ENCODE measurements at regions not wholly inside any gene's neighbourhood (a gene's known extent, or its start where the extent isn't known, plus 50 kb on each side); places are given as distances from the start of the nearest gene placed in this dataset.

DNA sequence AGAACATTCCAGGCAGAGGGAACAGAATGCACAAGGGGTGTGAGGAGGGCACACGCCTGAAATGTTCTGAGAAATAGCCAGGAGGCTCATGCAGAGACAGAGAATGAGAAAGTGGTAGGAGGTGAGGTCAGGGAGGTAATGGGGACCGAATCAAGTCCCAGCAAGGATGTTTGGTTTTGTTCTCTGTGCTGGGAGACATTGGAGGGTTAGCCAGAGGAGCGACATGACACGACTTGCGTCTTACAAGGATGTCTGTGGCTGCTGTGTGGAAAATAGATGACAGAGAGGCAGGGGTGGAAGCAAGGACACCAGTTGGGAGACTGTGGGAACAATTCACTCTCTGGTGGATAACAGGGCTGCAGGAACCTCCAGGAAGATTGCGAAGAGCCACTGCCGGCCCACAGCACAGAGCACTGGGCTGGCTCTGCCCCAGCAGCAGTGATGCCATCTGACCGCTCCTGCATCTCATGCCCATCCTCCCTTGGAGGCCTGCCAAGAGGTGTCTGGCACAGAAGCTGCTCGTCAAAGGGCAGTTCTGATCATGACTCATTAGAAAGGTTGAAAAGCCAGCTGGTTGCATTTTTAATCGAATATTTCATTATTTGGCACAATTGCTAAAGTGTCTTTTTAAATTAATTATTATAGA lies 57.7 kb upstream of the CD83 start:
- no peak for TF ChIP-seq FOXP2 (optimal IDR thresholded peaks at IDR 0.05; ENCODE audit: control extremely low read depth, extremely low read length, insufficient read depth)
- Histone ChIP-seq H3K9ac (ENCODE audit: insufficient read length) (no peak overlapping the region), H3K36me3 (ENCODE audit: insufficient read depth, low read length) (no peaks in the 10 kb centered on the region), H3K9me3 (ENCODE audit: low read depth, low read length) (no peaks in the 10 kb centered on the region; the same call in 1 of the 2 replicates), H3K27ac (no peak overlapping the region), H3K4me3 (no peak overlapping the region)
- DNase-seq (ENCODE audit: low read depth, low spot score), result no peak

DNA sequence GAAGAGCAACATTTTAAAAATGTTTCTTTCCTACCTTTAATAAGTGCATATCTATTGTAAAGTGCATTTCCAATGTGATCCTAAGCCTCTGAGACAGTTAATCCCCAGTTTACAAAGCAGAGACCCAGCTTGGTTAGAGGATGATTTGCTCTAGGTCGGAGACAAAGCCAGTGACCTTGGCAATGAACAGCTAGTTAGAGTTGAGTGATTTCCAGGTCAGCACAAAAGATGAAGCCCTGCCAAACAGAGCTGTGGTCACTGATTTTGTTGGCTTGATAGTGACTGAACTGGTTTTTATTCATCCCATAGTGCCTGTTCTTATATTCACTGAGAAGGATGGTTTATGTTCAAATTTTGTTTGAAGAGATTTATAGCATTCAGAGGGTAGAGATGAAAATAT lies 56.6 kb upstream of the CD83 start:
- H3K9me3 ChIP-seq (ENCODE audit: low read depth, low read length), result no peaks in the 10 kb centered on the region; the same call in 1 of the 2 replicates
- no peak overlapping the region for H3K27ac ChIP-seq
- no peaks in the 10 kb centered on the region for H3K36me3 ChIP-seq (ENCODE audit: insufficient read depth, low read length)
- no peak for DNase-seq (ENCODE audit: low read depth, low spot score)
- H3K4me3 ChIP-seq, result no peak overlapping the region
- TF ChIP-seq FOXP2 (optimal IDR thresholded peaks at IDR 0.05; ENCODE audit: control extremely low read depth, extremely low read length, insufficient read depth), result no peak
- no peak for TF ChIP-seq EZH2 (IDR thresholded peaks at IDR 0.05)
- no peak for TF ChIP-seq POLR2AphosphoS5 (IDR thresholded peaks at IDR 0.05; ENCODE audit: borderline replicate concordance, low read depth, low read length)
- no peak overlapping the region for H3K9ac ChIP-seq (ENCODE audit: insufficient read length)

DNA sequence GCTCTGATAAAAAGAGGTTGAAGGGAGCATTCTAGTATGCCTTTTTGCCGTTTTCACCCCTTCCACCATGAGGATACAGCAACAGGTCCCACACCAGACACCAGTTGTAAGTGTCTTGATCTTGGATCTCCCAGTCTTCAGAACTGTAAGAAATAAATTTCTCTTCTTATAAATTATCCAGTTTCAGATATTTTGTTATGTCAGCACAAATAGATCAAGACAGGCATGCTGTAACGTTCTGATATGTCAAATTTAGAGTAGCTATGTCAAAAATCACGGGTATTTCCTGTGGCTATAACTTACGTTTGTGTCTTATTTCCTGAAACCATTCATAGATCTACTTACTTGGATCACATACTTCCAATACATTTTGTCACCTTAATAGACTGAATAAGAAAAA lies 55.9 kb upstream of the CD83 start:
- Histone ChIP-seq H3K9me3 (ENCODE audit: low read depth, low read length) (no peaks in the 10 kb centered on the region; the same call in 1 of the 2 replicates), H3K9ac (ENCODE audit: insufficient read length) (no peak overlapping the region), H3K27ac (no peak overlapping the region), H3K4me3 (no peak overlapping the region), H3K36me3 (ENCODE audit: insufficient read depth, low read length) (no peaks in the 10 kb centered on the region)
- DNase-seq (ENCODE audit: low read depth, low spot score), result no peak
- TF ChIP-seq FOXP2 (optimal IDR thresholded peaks at IDR 0.05; ENCODE audit: control extremely low read depth, extremely low read length, insufficient read depth) (no peak), EZH2 (IDR thresholded peaks at IDR 0.05) (no peak)

DNA sequence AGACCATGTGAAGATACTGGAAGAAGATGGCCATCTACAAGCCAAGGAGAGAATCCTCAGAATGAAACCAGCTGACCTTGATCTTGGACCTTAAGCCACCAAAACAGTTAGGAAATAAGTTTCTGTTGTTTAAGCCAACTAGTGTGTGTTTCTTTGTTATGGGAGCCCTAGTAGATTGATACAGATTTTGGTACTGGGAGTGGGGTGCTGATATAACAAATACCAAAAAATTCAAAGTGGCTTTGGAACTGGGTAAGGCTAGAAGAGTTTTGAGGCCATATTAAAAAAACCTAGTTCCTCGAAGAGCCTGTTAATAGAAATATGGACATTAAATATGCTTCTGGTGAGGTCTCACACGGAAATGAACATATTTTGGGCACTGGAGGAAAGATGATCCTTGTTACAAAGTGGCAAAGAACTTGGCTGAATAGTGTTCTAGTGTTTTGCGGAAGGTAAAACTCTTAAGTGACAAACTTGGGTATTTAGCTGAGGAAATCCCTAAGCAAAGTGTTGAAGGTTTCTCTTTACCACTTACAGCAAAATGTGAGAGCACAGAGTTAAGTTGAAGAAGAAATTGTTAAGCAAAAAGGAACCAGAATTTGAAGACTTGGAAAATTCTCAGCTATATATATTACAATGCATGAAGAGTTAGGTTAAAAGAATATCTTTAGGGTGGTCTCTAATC lies 55.1 kb upstream of the CD83 start:
- no peak for DNase-seq (ENCODE audit: low read depth, low spot score)
- TF ChIP-seq FOXP2 (optimal IDR thresholded peaks at IDR 0.05; ENCODE audit: control extremely low read depth, extremely low read length, insufficient read depth) (no peak), POLR2AphosphoS5 (IDR thresholded peaks at IDR 0.05; ENCODE audit: borderline replicate concordance, low read depth, low read length) (no peak), EZH2 (IDR thresholded peaks at IDR 0.05) (no peak)

GRCh38 chr6:14063756-14064155 lies 53.8 kb upstream of the CD83 start:
- Histone ChIP-seq H3K9me3 (ENCODE audit: low read depth, low read length) (no peaks in the 10 kb centered on the region; the same call in 1 of the 2 replicates), H3K9ac (ENCODE audit: insufficient read length) (no peak overlapping the region), H3K4me3 (no peak overlapping the region), H3K27ac (no peak overlapping the region), H3K36me3 (ENCODE audit: insufficient read depth, low read length) (no peaks in the 10 kb centered on the region)
- no peak for DNase-seq (ENCODE audit: low read depth, low spot score)
- no peak for TF ChIP-seq FOXP2 (optimal IDR thresholded peaks at IDR 0.05; ENCODE audit: control extremely low read depth, extremely low read length, insufficient read depth)
- no peak for TF ChIP-seq POLR2AphosphoS5 (IDR thresholded peaks at IDR 0.05; ENCODE audit: borderline replicate concordance, low read depth, low read length)
- no peak for TF ChIP-seq EZH2 (IDR thresholded peaks at IDR 0.05)

More for the DNA sequence above, 55.1 kb upstream of the CD83 start:
- Histone ChIP-seq H3K27ac (no peak overlapping the region), H3K36me3 (ENCODE audit: insufficient read depth, low read length) (no peaks in the 10 kb centered on the region), H3K9ac (ENCODE audit: insufficient read length) (no peak overlapping the region), H3K4me3 (no peak overlapping the region), H3K9me3 (ENCODE audit: low read depth, low read length) (no peaks in the 10 kb centered on the region; the same call in 1 of the 2 replicates)

DNA sequence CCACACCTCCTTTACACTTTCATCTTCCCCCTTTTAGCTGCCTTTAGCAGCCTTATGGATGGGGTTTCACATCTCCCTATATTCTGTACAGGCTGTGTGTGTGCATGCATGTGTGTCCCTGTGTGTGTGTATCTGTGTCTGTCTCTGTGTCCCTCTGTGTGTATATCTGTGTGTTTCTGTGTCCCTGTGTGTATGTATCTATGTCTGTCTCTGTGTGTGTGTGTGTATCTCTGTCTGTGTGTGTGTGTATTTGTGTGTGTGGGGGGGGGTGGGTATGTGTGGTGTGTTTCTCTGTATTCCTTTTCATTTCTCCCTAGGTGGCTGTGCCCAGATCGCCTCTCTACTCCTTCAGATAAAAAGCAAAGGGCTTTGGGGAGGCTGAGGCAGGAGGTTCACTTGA lies 52.2 kb upstream of the CD83 start:
- no peak overlapping the region for H3K9ac ChIP-seq (ENCODE audit: insufficient read length)
- no peaks in the 10 kb centered on the region for H3K36me3 ChIP-seq (ENCODE audit: insufficient read depth, low read length)
- no peak for DNase-seq (ENCODE audit: low read depth, low spot score)
- no peak overlapping the region for H3K4me3 ChIP-seq
- TF ChIP-seq POLR2AphosphoS5 (IDR thresholded peaks at IDR 0.05; ENCODE audit: borderline replicate concordance, low read depth, low read length), result no peak
- no peak for TF ChIP-seq FOXP2 (optimal IDR thresholded peaks at IDR 0.05; ENCODE audit: control extremely low read depth, extremely low read length, insufficient read depth)
- H3K9me3 ChIP-seq (ENCODE audit: low read depth, low read length), result no peaks in the 10 kb centered on the region; the same call in 1 of the 2 replicates
- no peak overlapping the region for H3K27ac ChIP-seq

DNA sequence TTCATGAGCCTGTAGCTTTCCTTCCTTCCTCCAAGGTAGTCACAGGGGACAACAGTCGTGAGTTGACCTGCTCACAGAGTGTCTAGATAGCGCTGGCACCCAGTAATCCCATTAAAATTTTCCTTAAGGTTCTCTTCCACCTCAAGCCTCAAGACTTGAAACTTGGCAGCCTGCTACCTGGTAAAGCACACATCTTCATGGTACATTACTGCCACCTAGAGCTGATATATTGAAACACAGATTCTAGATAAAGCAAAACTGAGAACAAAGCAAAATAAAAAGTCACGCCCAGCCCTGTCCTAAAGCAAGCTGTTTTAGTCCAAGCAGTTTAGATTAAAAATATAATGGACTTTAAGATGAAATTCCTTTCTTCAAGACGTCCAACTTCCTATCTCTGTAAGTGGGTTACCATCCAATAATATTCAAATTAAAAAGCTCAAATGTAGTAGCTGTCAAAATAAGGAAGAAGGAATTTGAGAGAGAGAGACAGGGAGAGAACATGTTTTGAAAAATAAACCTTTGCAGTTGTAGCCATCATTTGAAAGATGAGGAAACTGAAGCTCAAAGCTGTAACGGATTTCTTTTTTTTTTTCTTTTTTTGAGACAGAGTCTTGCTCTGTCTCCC lies 50.7 kb upstream of the CD83 start:
- H3K9me3 ChIP-seq (ENCODE audit: low read depth, low read length), result no peaks in the 10 kb centered on the region; the same call in 1 of the 2 replicates
- H3K36me3 ChIP-seq (ENCODE audit: insufficient read depth, low read length), result no peaks in the 10 kb centered on the region
- H3K9ac ChIP-seq (ENCODE audit: insufficient read length), result peak overlapping the region; percentile 60
- peak overlapping the region; percentile 64; the same call in 1 of the 2 replicates for H3K27ac ChIP-seq
- DNase-seq (ENCODE audit: low read depth, low spot score), result peak; percentile 85
- no peak overlapping the region for H3K4me3 ChIP-seq
- TF ChIP-seq POLR2AphosphoS5 (IDR thresholded peaks at IDR 0.05; ENCODE audit: borderline replicate concordance, low read depth, low read length) (no peak), EZH2 (IDR thresholded peaks at IDR 0.05) (no peak)

DNA sequence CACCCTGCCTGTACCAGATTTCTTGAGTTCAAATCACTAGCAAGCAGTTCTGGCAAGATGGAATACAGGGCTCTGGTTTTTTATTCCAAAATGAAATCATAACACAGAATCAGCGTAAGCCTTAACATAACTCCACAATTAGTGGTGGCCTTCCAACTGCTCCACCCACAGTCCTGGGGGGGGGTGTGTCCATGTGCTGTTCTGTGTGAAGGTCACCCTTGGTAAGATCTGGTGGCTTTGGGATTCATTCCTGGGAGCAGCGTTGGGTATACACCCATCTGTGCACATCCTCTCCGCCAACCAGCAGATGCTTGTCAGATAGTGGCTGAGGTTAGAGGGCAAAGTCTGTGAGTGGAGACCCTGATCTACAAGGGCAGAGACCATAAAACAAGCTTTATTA lies 49.9 kb upstream of the CD83 start:
- no peaks in the 10 kb centered on the region for H3K9me3 ChIP-seq (ENCODE audit: low read depth, low read length)
- H3K9ac ChIP-seq (ENCODE audit: insufficient read length), result no peak overlapping the region
- TF ChIP-seq POLR2AphosphoS5 (IDR thresholded peaks at IDR 0.05; ENCODE audit: borderline replicate concordance, low read depth, low read length) (no peak), EZH2 (IDR thresholded peaks at IDR 0.05) (no peak), FOXP2 (optimal IDR thresholded peaks at IDR 0.05; ENCODE audit: control extremely low read depth, extremely low read length, insufficient read depth) (no peak)
- H3K27ac ChIP-seq, result no peak overlapping the region
- H3K4me3 ChIP-seq, result no peak overlapping the region
- DNase-seq (ENCODE audit: low read depth, low spot score), result no peak
- no peaks in the 10 kb centered on the region for H3K36me3 ChIP-seq (ENCODE audit: insufficient read depth, low read length)
